ENCODE measurements at regions not wholly inside any gene's neighbourhood (a gene's known extent, or its start where the extent isn't known, plus 50 kb on each side); places are given as distances from the start of the nearest gene placed in this dataset.

GRCh38 chr12:4147031-4147481 is 126.5 kb upstream of the CCND2 start:
- Histone ChIP-seq H2BK20ac (ENCODE audit: low read depth, low read length) (no peak overlapping the region), H3K4me2 (ENCODE audit: low read depth, low read length) (no peak overlapping the region), H3K79me1 (ENCODE audit: low read depth in 1 of 2, low read length in 2 of 2) (no peaks in the 10 kb centered on the region), H3K36me3 (ENCODE audit: control insufficient read depth, insufficient read depth, low read length) (no peaks in the 10 kb centered on the region), H3K23ac (ENCODE audit: low read depth, low read length) (no peak overlapping the region), H3K9ac (ENCODE audit: low read depth, low read length) (no peak overlapping the region), H3K56ac (ENCODE audit: extremely low read depth, insufficient read depth, low read length) (no peak overlapping the region), H4K8ac (ENCODE audit: low read depth in 2 of 2, low read length in 2 of 2) (no peak overlapping the region), H3K4me1 (ENCODE audit: control insufficient read depth, insufficient read depth, low read length) (no peaks in the 10 kb centered on the region), H4K5ac (ENCODE audit: low read depth, low read length) (no peak overlapping the region), H3K4me3 (ENCODE audit: insufficient read depth, low read depth, low read length) (no peak overlapping the region), H4K20me1 (ENCODE audit: insufficient read depth, low read length) (no peaks in the 10 kb centered on the region), H2BK5ac (ENCODE audit: low read depth, low read length, poor library complexity, severe bottlenecking) (no peak overlapping the region), H2AK5ac (ENCODE audit: low read depth, low read length) (no peak overlapping the region), H2AFZ (replicated peaks; ENCODE audit: low read length, poor library complexity) (no peak overlapping the region), H3K4ac (ENCODE audit: low read depth, low read length) (no peak overlapping the region), H3K9me3 (ENCODE audit: control insufficient read depth, insufficient read depth, low read length) (peaks cover 3% of the 10 kb centered on the region; the same call in 1 of the 2 replicates), H2AK9ac (replicated peaks; ENCODE audit: low read depth, low read length, poor library complexity) (no peak overlapping the region), H3K14ac (replicated peaks; ENCODE audit: low read depth, low read length) (no peak overlapping the region), H3K27me3 (ENCODE audit: control insufficient read depth, insufficient read depth, low read length) (peaks cover 9% of the 10 kb centered on the region), H4K91ac (ENCODE audit: insufficient read depth, low read depth, low read length) (no peak overlapping the region), H3K27ac (ENCODE audit: insufficient read depth, low read length) (no peak overlapping the region), H3K9me1 (ENCODE audit: insufficient read depth, low read length) (no peaks in the 10 kb centered on the region), H2BK120ac (ENCODE audit: low read depth, low read length) (no peak overlapping the region), H2BK15ac (ENCODE audit: low read depth, low read length) (no peak overlapping the region), H3K18ac (ENCODE audit: low read depth, low read length) (no peak overlapping the region)
- ATAC-seq (ENCODE audit: low read depth) (no peak), DNase-seq (no peak)
- intact Hi-C loops (cut with micrococcal nuclease), result no loop called here
- dilution Hi-C loops (cut with HindIII; ENCODE audit: low sequenced_read_pairs, unreplicated experiment), result no loop called here
- no CpG with 5 or more reads among the region's 7 CpGs for WGBS, 2 experiments (ENCODE audit: extremely low coverage in 2 of 2, insufficient read length in 1 of 2)
- BruUV-seq (replicated peaks), result no TSS peak
- ChIA-PET POLR2A (ENCODE audit: unreplicated experiment) (no interaction called here), CTCF (interaction anchor here (0.6 kb wide), 1 partner anchor 260 kb away, joined by 4 read pairs; no protein-coding TSS in a partner anchor)
- in situ Hi-C loops (cut with MboI; ENCODE audit: low sequenced_read_pairs), result no loop called here
- TF ChIP-seq MAZ (IDR thresholded peaks at IDR 0.05; ENCODE audit: borderline replicate concordance, low read depth, low read length) (no peak), RFX5 (IDR thresholded peaks at IDR 0.05; ENCODE audit: low read depth, low read length) (no peak), RCOR1 (IDR thresholded peaks at IDR 0.05; ENCODE audit: insufficient replicate concordance, low read length) (no peak), POLR2A (IDR thresholded peaks at IDR 0.05; ENCODE audit: low read depth, low read length) (no peak), RAD21 (IDR thresholded peaks at IDR 0.05; ENCODE audit: low read length) (no peak), MXI1 (IDR thresholded peaks at IDR 0.05; ENCODE audit: borderline replicate concordance, low read depth, low read length) (no peak), CEBPB (IDR thresholded peaks at IDR 0.05; ENCODE audit: low read depth, low read length) (no peak), SMC3 (IDR thresholded peaks at IDR 0.05; ENCODE audit: low read depth, low read length) (no peak)

All from IMR-90 (cell line).